ENCODE measurements at regions not wholly inside any gene's neighbourhood (a gene's known extent, or its start where the extent isn't known, plus 50 kb on each side); places are given as distances from the start of the nearest gene placed in this dataset.

DNA sequence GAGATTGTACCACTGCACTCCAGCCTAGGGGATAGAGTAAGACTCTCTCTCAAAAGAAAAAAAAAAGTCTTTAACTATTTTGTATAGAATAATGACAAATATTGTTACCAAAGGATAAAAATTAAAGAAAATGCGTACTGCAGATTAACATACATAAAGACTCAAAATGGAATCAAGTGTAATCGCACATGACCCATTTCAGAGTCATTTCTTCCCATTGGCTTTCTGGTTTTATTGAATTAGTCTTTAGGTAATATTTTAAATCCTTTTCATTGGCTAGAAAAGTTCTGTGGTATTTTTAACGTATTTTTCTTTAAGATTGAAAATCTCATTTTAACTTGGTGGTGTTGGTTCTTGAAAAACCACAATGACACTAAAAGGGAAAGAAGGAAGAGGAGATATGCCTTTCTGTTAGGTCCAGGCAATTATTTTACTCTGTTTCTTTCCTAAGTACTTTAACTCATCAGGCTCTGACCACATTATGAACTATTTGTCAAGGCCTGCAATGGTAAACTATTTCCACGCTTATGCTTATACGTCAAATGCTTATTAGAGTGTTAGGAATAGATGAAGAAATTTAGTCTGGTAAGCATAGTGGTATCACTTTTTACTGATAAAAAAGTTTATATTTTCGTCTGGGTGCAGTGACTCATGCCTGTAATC lies 52.3 kb downstream of the PLEKHG1 start:
- TF ChIP-seq, protein P1, sequence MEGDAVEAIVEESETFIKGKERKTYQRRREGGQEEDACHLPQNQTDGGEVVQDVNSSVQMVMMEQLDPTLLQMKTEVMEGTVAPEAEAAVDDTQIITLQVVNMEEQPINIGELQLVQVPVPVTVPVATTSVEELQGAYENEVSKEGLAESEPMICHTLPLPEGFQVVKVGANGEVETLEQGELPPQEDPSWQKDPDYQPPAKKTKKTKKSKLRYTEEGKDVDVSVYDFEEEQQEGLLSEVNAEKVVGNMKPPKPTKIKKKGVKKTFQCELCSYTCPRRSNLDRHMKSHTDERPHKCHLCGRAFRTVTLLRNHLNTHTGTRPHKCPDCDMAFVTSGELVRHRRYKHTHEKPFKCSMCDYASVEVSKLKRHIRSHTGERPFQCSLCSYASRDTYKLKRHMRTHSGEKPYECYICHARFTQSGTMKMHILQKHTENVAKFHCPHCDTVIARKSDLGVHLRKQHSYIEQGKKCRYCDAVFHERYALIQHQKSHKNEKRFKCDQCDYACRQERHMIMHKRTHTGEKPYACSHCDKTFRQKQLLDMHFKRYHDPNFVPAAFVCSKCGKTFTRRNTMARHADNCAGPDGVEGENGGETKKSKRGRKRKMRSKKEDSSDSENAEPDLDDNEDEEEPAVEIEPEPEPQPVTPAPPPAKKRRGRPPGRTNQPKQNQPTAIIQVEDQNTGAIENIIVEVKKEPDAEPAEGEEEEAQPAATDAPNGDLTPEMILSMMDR (conservative IDR thresholded peaks at IDR 0.05; ENCODE audit: low read depth, low read length), result no peak
- no peaks in the 10 kb centered on the region for H3K79me2 ChIP-seq (ENCODE audit: insufficient read depth, low read depth)
- H3K27ac ChIP-seq, result no peak overlapping the region
- no peaks in the 10 kb centered on the region for H4K20me1 ChIP-seq (ENCODE audit: insufficient read depth)
- H2AFZ ChIP-seq (ENCODE audit: low read depth), result no peak overlapping the region
- no peak overlapping the region for H3K9ac ChIP-seq
- H3K4me1 ChIP-seq (ENCODE audit: low read depth, poor library complexity, severe bottlenecking), result no peaks in the 10 kb centered on the region
- no peak overlapping the region for H3K4me3 ChIP-seq (IDR thresholded peaks at IDR 0.05; ENCODE audit: insufficient read depth, low read depth, low read length)
- H3K4me2 ChIP-seq, result no peak overlapping the region
- no peaks in the 10 kb centered on the region for H3K36me3 ChIP-seq (ENCODE audit: insufficient read depth)
- H3K27me3 ChIP-seq (ENCODE audit: insufficient read depth, low read depth), result no peaks in the 10 kb centered on the region

DNA sequence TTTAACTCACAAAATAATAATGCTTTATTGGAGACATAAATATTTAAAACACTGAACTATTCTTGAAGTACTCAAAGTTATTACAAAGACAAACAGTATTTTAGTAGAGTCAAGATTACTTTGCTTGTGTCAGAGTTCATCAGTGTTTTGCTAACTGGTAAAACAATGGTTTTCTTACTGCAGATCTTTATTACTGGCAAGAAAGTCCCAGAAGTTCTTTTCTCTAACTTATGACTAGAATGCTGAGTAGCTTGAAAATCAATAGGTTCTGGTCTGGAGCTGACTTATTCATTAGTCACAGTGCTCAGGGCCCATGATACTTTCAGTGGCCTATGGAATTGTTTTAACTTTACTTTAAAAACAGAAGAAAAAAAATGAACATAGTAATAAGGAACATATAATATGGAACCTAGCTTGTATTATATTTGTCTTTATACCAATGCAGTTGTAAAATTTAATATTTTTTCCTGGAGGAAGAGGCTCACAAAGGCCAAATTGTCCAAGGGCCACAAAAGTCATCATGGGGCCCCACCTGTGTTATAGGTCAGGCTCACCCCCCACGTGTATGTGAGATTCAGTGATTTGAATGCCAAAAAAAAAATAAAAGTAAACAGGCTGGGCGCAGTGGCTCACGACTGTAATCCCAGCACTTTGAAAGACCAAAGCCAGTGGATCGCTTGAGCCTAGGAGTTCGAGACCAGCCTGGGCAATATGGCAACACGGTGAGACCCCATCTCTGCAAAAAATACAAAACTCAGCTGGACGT lies 53.3 kb downstream of the PLEKHG1 start:
- H3K27ac ChIP-seq, result no peak overlapping the region
- no peaks in the 10 kb centered on the region for H3K27me3 ChIP-seq (ENCODE audit: insufficient read depth, low read depth)
- H3K4me3 ChIP-seq (IDR thresholded peaks at IDR 0.05; ENCODE audit: insufficient read depth, low read depth, low read length), result no peak overlapping the region
- H2AFZ ChIP-seq (ENCODE audit: low read depth), result no peak overlapping the region
- H3K9ac ChIP-seq, result no peak overlapping the region
- no peaks in the 10 kb centered on the region for H3K4me1 ChIP-seq (ENCODE audit: low read depth, poor library complexity, severe bottlenecking)
- H3K79me2 ChIP-seq (ENCODE audit: insufficient read depth, low read depth), result no peaks in the 10 kb centered on the region
- TF ChIP-seq, protein P1 (conservative IDR thresholded peaks at IDR 0.05; ENCODE audit: low read depth, low read length), result no peak
- H4K20me1 ChIP-seq (ENCODE audit: insufficient read depth), result no peaks in the 10 kb centered on the region
- no peak overlapping the region for H3K4me2 ChIP-seq
- no peaks in the 10 kb centered on the region for H3K36me3 ChIP-seq (ENCODE audit: insufficient read depth)

DNA sequence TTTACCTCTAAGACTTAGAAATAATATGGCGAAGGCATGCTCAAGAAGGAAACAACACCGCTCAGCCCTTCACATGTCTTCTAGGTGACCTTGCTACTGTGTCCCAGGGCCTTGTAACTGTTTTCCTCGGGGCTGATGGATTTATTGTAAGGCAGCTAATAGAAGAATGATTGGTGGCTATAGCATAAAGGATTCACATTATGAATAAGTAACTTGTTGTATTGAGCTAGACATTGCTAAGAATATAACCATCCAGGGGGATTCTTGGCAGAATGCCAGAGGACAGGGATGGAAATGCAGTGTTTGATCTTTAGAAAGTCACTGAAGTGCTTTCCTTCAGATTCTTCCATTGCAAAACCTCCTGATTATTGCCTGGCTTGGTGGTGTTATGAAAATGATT lies 54.9 kb downstream of the PLEKHG1 start:
- no peaks in the 10 kb centered on the region for H3K36me3 ChIP-seq (ENCODE audit: insufficient read depth)
- no peak overlapping the region for H3K27ac ChIP-seq
- no peak overlapping the region for H3K9ac ChIP-seq
- H3K4me3 ChIP-seq (IDR thresholded peaks at IDR 0.05; ENCODE audit: insufficient read depth, low read depth, low read length), result no peak overlapping the region
- no peak overlapping the region for H3K4me2 ChIP-seq
- H3K4me1 ChIP-seq (ENCODE audit: low read depth, poor library complexity, severe bottlenecking), result no peaks in the 10 kb centered on the region
- no peak overlapping the region for H2AFZ ChIP-seq (ENCODE audit: low read depth)
- H3K27me3 ChIP-seq (ENCODE audit: insufficient read depth, low read depth), result no peaks in the 10 kb centered on the region
- H3K79me2 ChIP-seq (ENCODE audit: insufficient read depth, low read depth), result no peaks in the 10 kb centered on the region
- TF ChIP-seq, protein P1 (conservative IDR thresholded peaks at IDR 0.05; ENCODE audit: low read depth, low read length), result no peak
- H4K20me1 ChIP-seq (ENCODE audit: insufficient read depth), result no peaks in the 10 kb centered on the region

DNA sequence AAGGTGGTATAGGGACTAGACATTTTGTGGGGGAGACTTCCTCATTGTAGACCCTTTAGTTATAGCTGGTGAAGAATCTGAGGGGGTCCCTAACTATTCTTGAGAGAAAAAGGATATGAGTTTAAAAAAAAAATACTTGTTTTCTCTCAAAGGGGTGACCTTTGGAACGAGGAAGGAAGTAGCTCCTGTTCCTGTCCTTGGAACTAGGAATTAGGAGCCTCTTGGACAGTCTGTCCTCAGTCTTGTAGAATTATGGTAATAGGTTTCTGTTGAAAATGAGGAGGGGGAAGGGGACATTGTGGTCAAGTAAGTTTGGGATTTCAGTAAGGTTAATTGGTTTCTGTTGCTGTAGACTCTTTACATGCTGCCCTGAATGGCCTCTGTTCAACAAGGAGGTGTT lies 56.5 kb downstream of the PLEKHG1 start:
- Histone ChIP-seq H3K9ac (no peak overlapping the region), H2AFZ (ENCODE audit: low read depth) (no peak overlapping the region), H3K4me3 (IDR thresholded peaks at IDR 0.05; ENCODE audit: insufficient read depth, low read depth, low read length) (no peak overlapping the region), H3K79me2 (ENCODE audit: insufficient read depth, low read depth) (no peaks in the 10 kb centered on the region), H4K20me1 (ENCODE audit: insufficient read depth) (no peaks in the 10 kb centered on the region), H3K4me1 (ENCODE audit: low read depth, poor library complexity, severe bottlenecking) (no peaks in the 10 kb centered on the region), H3K27ac (no peak overlapping the region), H3K36me3 (ENCODE audit: insufficient read depth) (no peaks in the 10 kb centered on the region), H3K27me3 (ENCODE audit: insufficient read depth, low read depth) (no peaks in the 10 kb centered on the region), H3K4me2 (no peak overlapping the region)
- TF ChIP-seq, protein P1 (conservative IDR thresholded peaks at IDR 0.05; ENCODE audit: low read depth, low read length), result no peak

All from KMS-11 (cell line).